ENCODE measurements at regions not wholly inside any gene's neighbourhood (a gene's known extent, or its start where the extent isn't known, plus 50 kb on each side); places are given as distances from the start of the nearest gene placed in this dataset.

- Histone ChIP-seq H2BK12ac (ENCODE audit: low read depth, low read length) (no peak overlapping the region), H3K4me1 (replicated peaks in 1 of 4; ENCODE audit: control insufficient read depth in 3 of 4, insufficient read depth in 4 of 4, low read length in 3 of 4) (peaks cover 0 to 6% (median 0%) of the 10 kb centered on the region in 4 experiments; a peak in 1 of 7 replicates), H3K23me2 (ENCODE audit: low read depth, low read length) (no peaks in the 10 kb centered on the region), H4K91ac (replicated peaks; ENCODE audit: insufficient read length, low read length) (no peak overlapping the region), H2BK20ac (ENCODE audit: low read length) (no peak overlapping the region), H4K20me1 (replicated peaks in 1 of 2; ENCODE audit: control insufficient read depth in 1 of 2, insufficient read depth in 2 of 2, low read length in 2 of 2) (no peaks in the 10 kb centered on the region), H2BK120ac (replicated peaks; ENCODE audit: low read depth, low read length) (no peak overlapping the region), H2AFZ (ENCODE audit: low read length) (0 out of 2 replicates have a peak overlapping the region, but pooled peaks have one; percentile 1), H4K8ac (ENCODE audit: extremely low read depth, insufficient read depth, low read length) (no peak overlapping the region), H4K5ac (ENCODE audit: insufficient read length, low read depth, low read length) (no peak overlapping the region), H2BK5ac (ENCODE audit: low read depth, low read length) (no peak overlapping the region), H2BK15ac (ENCODE audit: low read length) (no peak overlapping the region), H3K27ac (ENCODE audit: low read depth, low read length) (no peak overlapping the region), H3K14ac (ENCODE audit: insufficient read length) (no peak overlapping the region), H3K56ac (replicated peaks; ENCODE audit: insufficient read length, low read depth, low read length) (no peak overlapping the region), H3K23ac (ENCODE audit: insufficient read length) (no peak overlapping the region), H2AK5ac (ENCODE audit: low read depth, low read length) (no peak overlapping the region), H3K9ac (replicated peaks in 1 of 4; ENCODE audit: extremely low read depth in 1 of 4, low read depth in 3 of 4, low read length in 3 of 4) (no peak overlapping the region), H3K79me1 (ENCODE audit: low read depth, low read length) (no peaks in the 10 kb centered on the region), H3K9me3 (ENCODE audit: insufficient read depth in 2 of 2, low read depth in 1 of 2, low read length in 1 of 2) (no peaks in the 10 kb centered on the region), H3K27me3 (replicated peaks in 1 of 4; ENCODE audit: control insufficient read depth in 3 of 4, extremely low read depth in 1 of 4, insufficient read depth in 3 of 4, low read length in 3 of 4) (no peaks in the 10 kb centered on the region), H3K4me2 (ENCODE audit: insufficient read depth in 1 of 2, low read depth in 2 of 2, low read length in 2 of 2) (no peak overlapping the region), H3K36me3 (ENCODE audit: control insufficient read depth in 2 of 4, insufficient read depth in 4 of 4, low read length in 3 of 4) (no peaks in the 10 kb centered on the region), H3K4me3 (ENCODE audit: extremely low read depth in 1 of 4, insufficient read depth in 2 of 4, low read depth in 3 of 4, low read length in 4 of 4) (no peak overlapping the region), H3K18ac (ENCODE audit: extremely low read depth, low read length) (no peak overlapping the region), H3K79me2 (ENCODE audit: control insufficient read depth in 1 of 2, insufficient read depth in 2 of 2, low read length in 2 of 2) (no peaks in the 10 kb centered on the region), H3K4ac (replicated peaks; ENCODE audit: insufficient read length, low read depth, low read length) (no peak overlapping the region)
- no peak for FAIRE-seq
- POLR2A ChIA-PET (ENCODE audit: partially characterized antibody) = no interaction called here
- no peak for TF ChIP-seq SIN3A (conservative IDR thresholded peaks at IDR 0.05 in 1 of 2, IDR thresholded peaks at IDR 0.05 in 1 of 2; ENCODE audit: low read depth in 1 of 2, low read length in 2 of 2)
- TF ChIP-seq FOSL1 (IDR thresholded peaks at IDR 0.05; ENCODE audit: insufficient read depth, low read depth, low read length) = no peak
- no peak for TF ChIP-seq CTCF (IDR thresholded peaks at IDR 0.05; ENCODE audit: control extremely low read depth in 1 of 3, insufficient read depth in 1 of 3, low read depth in 1 of 3, low read length in 3 of 3)
- TF ChIP-seq SUZ12 (IDR thresholded peaks at IDR 0.05; ENCODE audit: low read length) = no peak
- CTCF ChIA-PET (ENCODE audit: partially characterized antibody) = interaction anchor here (0.6 to 2.3 kb wide), 28 partner anchors 10 to 1662 kb away, joined by 3 to 15 read pairs (median 3); no protein-coding TSS in a partner anchor
- no peak for DNase-seq (ENCODE audit: low read depth in 1 of 2, low spot score in 2 of 2)
Observed at GRCh38 chr2:15860051-15860663, 80.2 kb upstream of the MYCN start.
